ENCODE measurements at regions not wholly inside any gene's neighbourhood (a gene's known extent, or its start where the extent isn't known, plus 50 kb on each side); places are given as distances from the start of the nearest gene placed in this dataset.

- Histone ChIP-seq H3K4me1 (ENCODE audit: insufficient read depth, low read length, poor library complexity, severe bottlenecking) (no peaks in the 10 kb centered on the region), H3K27me3 (ENCODE audit: insufficient read depth, low read length, poor library complexity, severe bottlenecking) (no peaks in the 10 kb centered on the region), H3K9ac (ENCODE audit: low read depth, low read length, poor library complexity, severe bottlenecking) (no peak overlapping the region), H3K9me3 (ENCODE audit: insufficient read depth, low read depth, low read length) (no peaks in the 10 kb centered on the region), H2AFZ (ENCODE audit: low read length) (no peak overlapping the region), H3K4me3 (ENCODE audit: low read length, poor library complexity, severe bottlenecking) (no peak overlapping the region), H4K20me1 (ENCODE audit: insufficient read depth, low read length, poor library complexity, severe bottlenecking) (no peaks in the 10 kb centered on the region), H3K36me3 (ENCODE audit: insufficient read depth, low read length) (no peaks in the 10 kb centered on the region), H3K79me2 (ENCODE audit: insufficient read depth, low read length) (no peaks in the 10 kb centered on the region), H3K9me2 (replicated peaks; ENCODE audit: low read depth, low read length) (no peaks in the 10 kb centered on the region), H3F3A (ENCODE audit: low read depth) (no peaks in the 10 kb centered on the region), H3K4me2 (ENCODE audit: low read depth, low read length, poor library complexity, severe bottlenecking) (no peak overlapping the region)
- no peak for TF ChIP-seq EZH2phosphoT487 (IDR thresholded peaks at IDR 0.05; ENCODE audit: borderline replicate concordance)
- TF ChIP-seq CTCF (conservative IDR thresholded peaks at IDR 0.05; ENCODE audit: low read length) = no peak
These were observed 184.4 kb downstream of the HAPSTR1 start for GRCh38 chr16:9275816-9276354.

GRCh38 chr16:9279291-9280068 lies 188.0 kb downstream of the HAPSTR1 start:
- Histone ChIP-seq H3K4me3 (ENCODE audit: low read length, poor library complexity, severe bottlenecking) (no peak overlapping the region), H3K4me1 (ENCODE audit: insufficient read depth, low read length, poor library complexity, severe bottlenecking) (no peaks in the 10 kb centered on the region), H3K36me3 (ENCODE audit: insufficient read depth, low read length) (no peaks in the 10 kb centered on the region), H3K79me2 (ENCODE audit: insufficient read depth, low read length) (no peaks in the 10 kb centered on the region), H3K9me3 (ENCODE audit: insufficient read depth, low read depth, low read length) (no peaks in the 10 kb centered on the region), H3K4me2 (ENCODE audit: low read depth, low read length, poor library complexity, severe bottlenecking) (no peak overlapping the region), H3F3A (ENCODE audit: low read depth) (no peaks in the 10 kb centered on the region), H3K27me3 (ENCODE audit: insufficient read depth, low read length, poor library complexity, severe bottlenecking) (no peaks in the 10 kb centered on the region), H3K9me2 (replicated peaks; ENCODE audit: low read depth, low read length) (no peaks in the 10 kb centered on the region), H4K20me1 (ENCODE audit: insufficient read depth, low read length, poor library complexity, severe bottlenecking) (no peaks in the 10 kb centered on the region), H3K9ac (ENCODE audit: low read depth, low read length, poor library complexity, severe bottlenecking) (no peak overlapping the region), H2AFZ (ENCODE audit: low read length) (no peak overlapping the region)
- TF ChIP-seq CTCF (conservative IDR thresholded peaks at IDR 0.05; ENCODE audit: low read length) = no peak

- Histone ChIP-seq H3K9ac (ENCODE audit: low read depth, low read length, poor library complexity, severe bottlenecking) (no peak overlapping the region), H2AFZ (ENCODE audit: low read length) (no peak overlapping the region), H4K20me1 (ENCODE audit: insufficient read depth, low read length, poor library complexity, severe bottlenecking) (no peaks in the 10 kb centered on the region), H3K27me3 (ENCODE audit: insufficient read depth, low read length, poor library complexity, severe bottlenecking) (no peaks in the 10 kb centered on the region), H3K9me3 (ENCODE audit: insufficient read depth, low read depth, low read length) (no peaks in the 10 kb centered on the region), H3K9me2 (replicated peaks; ENCODE audit: low read depth, low read length) (no peaks in the 10 kb centered on the region), H3K4me1 (ENCODE audit: insufficient read depth, low read length, poor library complexity, severe bottlenecking) (no peaks in the 10 kb centered on the region), H3K79me2 (ENCODE audit: insufficient read depth, low read length) (no peaks in the 10 kb centered on the region), H3K4me3 (ENCODE audit: low read length, poor library complexity, severe bottlenecking) (no peak overlapping the region), H3K4me2 (ENCODE audit: low read depth, low read length, poor library complexity, severe bottlenecking) (no peak overlapping the region), H3F3A (ENCODE audit: low read depth) (no peaks in the 10 kb centered on the region), H3K36me3 (ENCODE audit: insufficient read depth, low read length) (no peaks in the 10 kb centered on the region)
- TF ChIP-seq EZH2phosphoT487 (IDR thresholded peaks at IDR 0.05; ENCODE audit: borderline replicate concordance) = no peak
- TF ChIP-seq CTCF (conservative IDR thresholded peaks at IDR 0.05; ENCODE audit: low read length) = no peak
These were observed 188.6 kb downstream of the HAPSTR1 start for GRCh38 chr16:9280069-9280466.
